Common myeloid progenitor, CD34-positive (primary cell): ENCODE measurements at regions not wholly inside any gene's neighbourhood (a gene's known extent, or its start where the extent isn't known, plus 50 kb on each side); places are given as distances from the start of the nearest gene placed in this dataset.

Experiments used
- CTCF ChIA-PET: fragments of 350-600 bp; sonication (Branson Sonifier 250); formaldehyde crosslinking; loops from one replicate; lab custom pipeline; 2021; ENCODE audit warnings: antibody characterized with exemption; lab: Charles Lee
- POLR2A ChIA-PET: fragments of 350-600 bp; sonication (Branson Sonifier 250); formaldehyde crosslinking; loops from one replicate; lab custom pipeline; 2021; ENCODE audit warnings: antibody characterized with exemption; lab: Charles Lee
- DNase-seq, 3 donors: peaks; one replicate each; pipeline versions ENCODE4 v3.0.0 to v3.0.0-alpha.2; 2013
- H3K27ac ChIP-seq, 2 experiments: 1 replicate in 1 of 2; 2 replicates in 1 of 2; pipeline ENCODE4 v1.7.0; 2013; ENCODE audit warnings: inconsistent platforms in 2 of 2, low read length in 2 of 2, mild to moderate bottlenecking in 2 of 2, low read depth in 1 of 2, moderate library complexity in 1 of 2; ENCODE audit not compliant: severe bottlenecking in 2 of 2, insufficient read depth in 1 of 2, poor library complexity in 1 of 2
- H3K27me3 ChIP-seq, 5 experiments: replicated peaks in 2 of 5; 1 replicate in 3 of 5; 2 replicates in 2 of 5; pipeline versions ENCODE4 v1.6.1 to v1.7.0; 2013; ENCODE audit warnings: low read length in 4 of 5, mild to moderate bottlenecking in 2 of 5, moderate library complexity in 2 of 5, inconsistent platforms in 1 of 5; ENCODE audit not compliant: insufficient read depth in 5 of 5, control insufficient read depth in 4 of 5
- H3K36me3 ChIP-seq, 4 experiments: 1 replicate in 2 of 4; 2 replicates in 2 of 4; pipeline versions ENCODE4 v1.6.1 to v1.7.0; 2013; ENCODE audit warnings: low read length in 3 of 4, control low read depth in 1 of 4, mild to moderate bottlenecking in 1 of 4; ENCODE audit not compliant: control insufficient read depth in 4 of 4, insufficient read depth in 4 of 4
- H3K4me1 ChIP-seq, 4 experiments: 1 replicate in 3 of 4; 2 replicates in 1 of 4; pipeline versions ENCODE4 v1.6.1 to v1.7.1; 2013; ENCODE audit warnings: low read length in 3 of 4, mild to moderate bottlenecking in 3 of 4, control low read depth in 1 of 4, inconsistent platforms in 1 of 4, moderate library complexity in 1 of 4; ENCODE audit not compliant: control insufficient read depth in 4 of 4, insufficient read depth in 4 of 4; ENCODE audit errors: control extremely low read depth in 1 of 4
- H3K4me3 ChIP-seq, 7 experiments: 1 replicate in 4 of 7; 2 replicates in 3 of 7; pipeline versions ENCODE4 v1.5.1 to v1.7.0; 2013; ENCODE audit warnings: mild to moderate bottlenecking in 7 of 7, low read length in 6 of 7, moderate library complexity in 6 of 7, inconsistent platforms in 2 of 7, low read depth in 2 of 7, control low read depth in 1 of 7; ENCODE audit not compliant: insufficient read depth in 4 of 7, control insufficient read depth in 1 of 7; ENCODE audit errors: extremely low read depth in 1 of 7
- H3K9me3 ChIP-seq, 5 experiments: 1 replicate in 4 of 5; 2 replicates in 1 of 5; pipeline versions ENCODE4 v1.6.1 to v1.7.1; 2013; ENCODE audit warnings: low read length in 4 of 5, mild to moderate bottlenecking in 2 of 5, inconsistent platforms in 1 of 5, low read depth in 1 of 5, moderate library complexity in 1 of 5; ENCODE audit not compliant: control insufficient read depth in 4 of 5, insufficient read depth in 2 of 5; ENCODE audit errors: control extremely low read depth in 1 of 5
- WGBS: methylation state at CpG from one replicate; pipeline ENCODE4 v1.1.5; 2013; ENCODE audit not compliant: insufficient coverage; 5-methylcytosine and 5-hydroxymethylcytosine counted together

GRCh38 chr18:78920456-78921138 lies 59.0 kb upstream of the SALL3 start:
- 89% methylated on average over 9 of the region's 17 CpGs for WGBS

DNA sequence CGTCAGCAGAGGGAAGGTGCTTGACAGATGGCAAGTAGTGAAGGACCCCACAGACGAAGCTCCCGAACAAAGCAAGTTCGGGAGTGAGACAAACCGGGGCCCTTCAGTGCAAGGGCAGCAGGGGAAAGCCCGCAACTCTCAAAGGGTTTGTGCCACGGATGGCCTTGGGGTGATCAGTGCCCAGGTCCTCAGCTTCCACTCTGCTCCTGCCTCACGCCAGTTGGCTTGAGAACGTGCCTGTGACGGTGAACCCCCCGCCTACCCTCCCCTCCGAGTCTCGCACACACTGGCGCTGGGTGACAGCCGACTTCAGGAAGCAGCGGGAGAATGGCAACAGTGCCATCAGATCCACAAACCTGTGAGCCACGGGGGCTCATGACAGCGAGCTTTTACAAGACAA lies 56.8 kb upstream of the SALL3 start:
- H3K36me3 ChIP-seq, result no peaks in the 10 kb centered on the region
- WGBS, result 96% methylated on average over 18 of the region's 18 CpGs
- no peaks in the 10 kb centered on the region for H3K9me3 ChIP-seq
- ChIA-PET CTCF (no interaction called here), POLR2A (no interaction called here)
- H3K4me1 ChIP-seq, result no peaks in the 10 kb centered on the region
- no peak overlapping the region for H3K4me3 ChIP-seq
- H3K27me3 ChIP-seq, result peaks cover 0 to 3% (median 0%) of the 10 kb centered on the region in 5 experiments
- no peak overlapping the region for H3K27ac ChIP-seq
- DNase-seq, result no peak

More at GRCh38 chr18:78920456-78921138, 59.0 kb upstream of the SALL3 start:
- DNase-seq, result no peak
- Histone ChIP-seq H3K36me3 (no peaks in the 10 kb centered on the region), H3K27ac (no peak overlapping the region), H3K4me1 (no peaks in the 10 kb centered on the region), H3K9me3 (no peaks in the 10 kb centered on the region), H3K27me3 (peaks cover 0 to 3% (median 0%) of the 10 kb centered on the region in 5 experiments), H3K4me3 (no peak overlapping the region)
- CTCF ChIA-PET, result no interaction called here
- POLR2A ChIA-PET, result no interaction called here

DNA sequence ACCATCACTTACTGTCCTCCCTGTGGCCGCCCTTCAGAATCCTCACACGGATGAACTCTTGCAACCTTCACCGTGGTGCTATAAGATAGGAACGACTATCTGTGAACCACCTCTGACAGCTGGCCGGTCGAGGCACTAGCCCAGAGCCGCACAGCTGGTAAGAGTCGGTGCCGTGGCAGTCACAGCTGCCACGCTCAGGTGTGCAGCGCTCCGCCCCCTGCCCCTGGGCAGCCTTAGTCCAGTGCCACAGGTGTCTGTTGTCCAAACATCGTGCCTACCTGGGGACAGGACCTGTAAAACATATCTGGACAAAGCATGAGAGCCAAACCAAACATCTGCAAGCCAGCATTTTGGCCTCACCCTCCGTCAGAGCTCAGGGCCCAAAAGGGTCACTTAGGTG lies 55.3 kb upstream of the SALL3 start:
- H3K27me3 ChIP-seq, result peaks cover 0 to 3% (median 0%) of the 10 kb centered on the region in 5 experiments
- no peak overlapping the region for H3K4me3 ChIP-seq
- no peaks in the 10 kb centered on the region for H3K4me1 ChIP-seq
- H3K9me3 ChIP-seq, result no peaks in the 10 kb centered on the region
- CTCF ChIA-PET, result no interaction called here
- POLR2A ChIA-PET, result no interaction called here
- H3K27ac ChIP-seq, result no peak overlapping the region
- 91% methylated on average over 13 of the region's 14 CpGs for WGBS
- H3K36me3 ChIP-seq, result no peaks in the 10 kb centered on the region
- no peak for DNase-seq

- ChIA-PET POLR2A (no interaction called here), CTCF (no interaction called here)
- Histone ChIP-seq H3K27me3 (peaks cover 0 to 3% (median 0%) of the 10 kb centered on the region in 5 experiments), H3K4me1 (no peaks in the 10 kb centered on the region), H3K4me3 (no peak overlapping the region), H3K9me3 (no peaks in the 10 kb centered on the region), H3K27ac (no peak overlapping the region), H3K36me3 (no peaks in the 10 kb centered on the region)
- 95% methylated on average over 34 of the region's 43 CpGs for WGBS
- DNase-seq, result no peak
Observed at GRCh38 chr18:78924786-78925540, 54.7 kb upstream of the SALL3 start.

DNA sequence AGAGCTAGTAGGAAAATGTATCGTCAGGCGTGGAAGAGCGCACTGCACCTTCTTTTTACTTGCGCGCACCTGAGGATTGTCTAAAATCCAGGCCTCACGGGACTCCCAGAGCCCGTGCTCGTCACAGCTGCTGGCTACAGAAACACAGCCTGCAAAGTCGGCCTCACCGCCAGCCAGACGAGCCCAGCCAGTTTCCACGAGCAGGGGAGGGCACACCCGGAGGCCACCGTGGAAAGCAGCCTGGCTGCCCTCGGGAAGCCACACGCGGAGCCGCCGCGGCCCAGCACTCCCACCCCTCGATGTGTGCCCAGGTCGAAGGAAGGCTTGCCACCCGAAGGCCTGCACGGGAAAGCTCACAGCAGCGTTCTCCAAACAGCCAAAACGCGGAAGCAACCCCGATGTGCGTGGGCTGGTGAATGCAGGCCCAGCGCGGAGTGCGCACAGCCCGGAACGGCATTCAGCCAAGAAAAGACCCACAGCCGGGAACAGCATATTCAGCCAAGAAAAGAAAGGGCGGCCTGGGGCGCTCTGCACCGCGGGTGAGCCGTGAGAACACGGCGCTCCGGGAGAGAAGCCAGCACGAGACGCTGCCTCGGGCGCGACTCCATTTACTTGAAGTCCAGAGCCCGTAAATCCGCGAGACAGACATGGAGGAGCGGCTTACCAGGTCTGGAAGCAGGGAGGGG lies 53.9 kb upstream of the SALL3 start:
- CTCF ChIA-PET, result no interaction called here
- 97% methylated on average over 52 of the region's 52 CpGs for WGBS

DNA sequence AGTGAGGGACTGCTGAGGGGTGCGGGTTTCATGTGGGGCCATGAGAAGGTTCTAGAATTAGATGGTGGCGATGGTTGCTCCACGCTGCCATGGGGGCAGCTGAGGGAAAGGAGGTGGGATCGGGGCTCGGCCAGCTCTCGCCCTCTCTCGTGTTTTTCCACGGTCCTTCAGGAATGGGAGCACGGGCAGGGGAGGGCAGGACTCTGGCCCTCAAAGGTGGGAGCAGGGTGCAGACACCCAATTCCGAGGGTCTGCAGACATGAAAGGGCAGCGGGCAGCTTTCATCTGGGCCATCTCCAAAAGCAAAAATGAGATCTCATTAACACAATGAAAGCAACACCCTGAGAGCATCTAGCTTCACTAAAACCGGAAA lies 53.4 kb upstream of the SALL3 start:
- Histone ChIP-seq H3K4me3 (no peak overlapping the region), H3K4me1 (no peaks in the 10 kb centered on the region), H3K27me3 (peaks cover 0 to 4% (median 0%) of the 10 kb centered on the region in 5 experiments), H3K9me3 (no peaks in the 10 kb centered on the region), H3K27ac (no peak overlapping the region), H3K36me3 (no peaks in the 10 kb centered on the region)
- ChIA-PET CTCF (no interaction called here), POLR2A (no interaction called here)
- no peak for DNase-seq
- 97% methylated on average over 9 of the region's 12 CpGs for WGBS

More for the DNA sequence above, 53.9 kb upstream of the SALL3 start:
- H3K36me3 ChIP-seq, result no peaks in the 10 kb centered on the region
- no peak overlapping the region for H3K4me3 ChIP-seq
- H3K27me3 ChIP-seq, result peaks cover 0 to 4% (median 0%) of the 10 kb centered on the region in 5 experiments
- no peak for DNase-seq
- no peaks in the 10 kb centered on the region for H3K9me3 ChIP-seq
- H3K4me1 ChIP-seq, result no peaks in the 10 kb centered on the region
- no peak overlapping the region for H3K27ac ChIP-seq
- POLR2A ChIA-PET, result no interaction called here

DNA sequence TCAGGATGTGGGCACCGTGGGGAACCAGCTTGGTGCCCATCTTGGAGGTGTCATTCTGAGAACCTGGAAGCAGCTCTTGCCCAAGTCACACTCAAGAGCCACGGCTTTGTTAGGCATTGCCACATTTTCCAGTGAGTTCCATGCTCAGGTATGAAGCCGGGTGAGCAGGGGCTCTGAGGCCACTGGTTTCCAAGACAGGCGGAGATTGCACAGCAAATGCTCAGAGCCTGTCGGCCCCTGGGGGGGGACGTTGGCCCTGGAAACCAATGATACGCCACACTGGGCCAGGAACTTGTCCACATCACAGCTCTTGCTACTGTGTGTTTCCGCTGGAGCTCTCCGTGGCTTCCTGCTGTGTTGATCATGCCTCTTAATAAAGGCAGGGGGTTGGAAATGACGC lies 52.5 kb upstream of the SALL3 start:
- Histone ChIP-seq H3K9me3 (no peaks in the 10 kb centered on the region), H3K4me3 (no peak overlapping the region), H3K36me3 (no peaks in the 10 kb centered on the region), H3K27me3 (peaks cover 0 to 6% (median 0%) of the 10 kb centered on the region in 5 experiments), H3K27ac (no peak overlapping the region), H3K4me1 (no peaks in the 10 kb centered on the region)
- WGBS, result 81% methylated on average over 10 of the region's 10 CpGs
- ChIA-PET POLR2A (interaction anchor here (0.7 kb wide), 1 partner anchor 1149 kb away, joined by 3 read pairs; no protein-coding TSS in a partner anchor), CTCF (no interaction called here)
- DNase-seq, result no peak
